ENCODE measurements at regions not wholly inside any gene's neighbourhood (a gene's known extent, or its start where the extent isn't known, plus 50 kb on each side); places are given as distances from the start of the nearest gene placed in this dataset.
A peak's percentile ranks its signal among the peaks of the same experiment; 100 is the strongest.
"Not testable (repeated sequence)": the region's sequence is repeated elsewhere in the genome, so short reads cannot be mapped to it uniquely, and the experiment has no call there.

DNA sequence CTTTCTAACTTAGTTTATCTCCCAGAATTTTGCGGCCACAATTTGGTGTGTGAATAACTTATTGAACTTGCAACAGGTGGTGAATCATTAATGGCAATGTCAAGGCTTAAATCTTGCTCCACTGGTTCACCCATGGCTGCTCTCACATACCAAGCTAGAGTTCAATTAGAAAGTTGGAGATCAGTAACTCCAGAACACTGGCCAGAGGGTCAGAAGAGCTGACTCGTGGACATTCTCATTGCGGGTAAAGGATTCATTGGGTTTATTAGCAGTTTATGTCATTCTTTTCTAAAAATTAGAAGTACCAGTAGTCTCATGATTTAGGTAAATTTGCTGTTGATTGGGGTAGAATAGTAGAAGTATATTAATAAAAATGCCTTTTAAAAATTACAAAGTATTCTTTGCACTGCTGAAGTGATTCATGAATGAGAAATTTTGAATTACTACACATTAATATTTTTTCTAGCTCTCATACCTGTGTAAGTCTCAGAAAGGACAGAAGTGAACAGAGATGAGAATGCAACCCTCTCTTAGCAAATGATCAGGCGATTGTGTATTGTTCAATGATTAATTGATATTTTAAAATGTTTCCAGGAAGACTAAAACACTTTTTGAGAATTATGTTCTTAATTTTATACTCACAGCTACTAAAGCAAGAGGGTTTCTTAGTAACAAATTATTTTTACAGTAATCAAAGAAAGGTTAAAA lies 142.0 kb downstream of the SYT15 start:
- H3K36me3 ChIP-seq; H3K4me2 ChIP-seq; H3K9me3 ChIP-seq (replicated peaks in 1 of 11); H3K9ac ChIP-seq; H4K20me1 ChIP-seq; H3K27me3 ChIP-seq; H3K27ac ChIP-seq; H3K4me1 ChIP-seq; H3K4me3 ChIP-seq: not testable (repeated sequence)

DNA sequence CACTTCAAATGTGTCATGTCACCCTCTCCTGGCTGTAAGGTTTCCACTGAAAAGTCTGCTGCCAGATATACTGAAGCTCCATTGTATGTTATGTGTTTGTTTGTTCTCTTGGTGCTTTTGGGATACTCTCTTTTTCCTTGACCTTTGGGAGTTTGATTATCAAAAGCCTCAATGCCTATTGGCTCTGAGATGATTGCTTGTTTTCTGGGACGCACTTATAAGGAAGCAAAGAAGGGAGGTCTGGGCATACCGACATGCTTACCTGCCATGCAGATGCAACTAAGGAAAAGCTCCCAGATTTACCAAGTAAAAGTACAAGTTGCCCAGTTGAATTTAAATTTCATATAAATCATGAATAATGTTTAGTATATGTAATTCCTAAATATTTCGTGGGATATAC lies 145.3 kb downstream of the SYT15 start:
- H3K4me2 ChIP-seq; H3K36me3 ChIP-seq; H3K4me1 ChIP-seq; H3K9me3 ChIP-seq (replicated peaks in 1 of 11); H3K27me3 ChIP-seq; H3K27ac ChIP-seq; H3K9ac ChIP-seq; H4K20me1 ChIP-seq; H3K4me3 ChIP-seq: not testable (repeated sequence)

DNA sequence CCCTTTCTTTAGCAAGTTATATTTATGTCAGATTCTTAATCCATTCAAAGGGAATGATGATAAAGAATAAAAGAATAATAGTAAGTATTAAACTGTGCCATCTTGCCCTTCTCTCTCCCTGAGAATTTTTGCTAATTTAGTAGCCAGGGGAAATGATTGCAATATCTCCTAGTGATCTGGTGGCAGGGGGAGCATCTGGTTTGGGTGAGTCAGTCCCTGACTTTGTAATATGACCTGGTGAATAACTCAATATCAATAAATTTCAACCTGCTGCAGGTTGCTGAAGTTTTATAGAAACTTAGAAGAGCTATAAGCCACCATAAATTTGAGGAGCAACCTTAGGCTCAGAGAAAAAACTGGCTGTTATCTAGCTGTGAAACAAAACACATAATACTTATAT lies 149.4 kb downstream of the SYT15 start:
- H3K9ac ChIP-seq; H3K4me2 ChIP-seq; H3K27me3 ChIP-seq; H4K20me1 ChIP-seq; H3K4me3 ChIP-seq; H3K9me3 ChIP-seq (replicated peaks in 1 of 11); H3K27ac ChIP-seq; H3K36me3 ChIP-seq; H3K4me1 ChIP-seq: not testable (repeated sequence)

- H3K36me3 ChIP-seq; H3K4me2 ChIP-seq; H3K27me3 ChIP-seq; H3K4me1 ChIP-seq; H3K27ac ChIP-seq; H3K4me3 ChIP-seq; H3K9me3 ChIP-seq (replicated peaks in 1 of 11); H4K20me1 ChIP-seq; H3K9ac ChIP-seq: not testable (repeated sequence)
Measured at GRCh38 chr10:46730729-46731128, 151.8 kb downstream of the SYT15 start.

- not testable (repeated sequence) for H3K4me3 ChIP-seq; H3K4me2 ChIP-seq; H4K20me1 ChIP-seq; H3K9ac ChIP-seq; H3K9me3 ChIP-seq (replicated peaks in 1 of 11); H3K27ac ChIP-seq; H3K4me1 ChIP-seq; H3K36me3 ChIP-seq; H3K27me3 ChIP-seq
Measured at GRCh38 chr10:46733635-46734261, 154.8 kb downstream of the SYT15 start.

DNA sequence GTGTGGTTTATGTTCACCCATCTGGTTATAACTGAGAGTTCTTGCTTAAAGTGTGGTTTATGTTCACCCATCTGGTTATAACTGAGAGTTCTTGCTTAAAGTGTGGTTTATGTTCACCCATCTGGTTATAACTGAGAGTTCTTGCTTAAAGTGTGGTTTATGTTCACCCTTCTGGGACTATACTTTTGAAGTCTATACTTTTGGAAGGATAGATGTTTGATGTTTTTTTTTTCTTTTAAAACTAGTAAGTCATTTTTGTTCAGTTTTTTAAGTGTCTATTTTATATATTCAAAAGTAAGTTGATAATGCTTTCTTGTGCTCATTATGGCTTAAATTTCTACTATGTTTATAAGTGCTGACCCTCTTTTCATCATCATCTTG lies 155.3 kb downstream of the SYT15 start:
- H4K20me1 ChIP-seq; H3K4me1 ChIP-seq; H3K36me3 ChIP-seq; H3K4me2 ChIP-seq; H3K9me3 ChIP-seq (replicated peaks in 1 of 11); H3K27ac ChIP-seq; H3K4me3 ChIP-seq; H3K27me3 ChIP-seq; H3K9ac ChIP-seq: not testable (repeated sequence)

GRCh38 chr10:46739919-46740318 lies 161.0 kb downstream of the SYT15 start:
- H3K27ac ChIP-seq; H4K20me1 ChIP-seq; H3K27me3 ChIP-seq; H3K9ac ChIP-seq; H3K36me3 ChIP-seq; H3K4me1 ChIP-seq; H3K9me3 ChIP-seq (replicated peaks in 1 of 11); H3K4me2 ChIP-seq; H3K4me3 ChIP-seq: not testable (repeated sequence)

DNA sequence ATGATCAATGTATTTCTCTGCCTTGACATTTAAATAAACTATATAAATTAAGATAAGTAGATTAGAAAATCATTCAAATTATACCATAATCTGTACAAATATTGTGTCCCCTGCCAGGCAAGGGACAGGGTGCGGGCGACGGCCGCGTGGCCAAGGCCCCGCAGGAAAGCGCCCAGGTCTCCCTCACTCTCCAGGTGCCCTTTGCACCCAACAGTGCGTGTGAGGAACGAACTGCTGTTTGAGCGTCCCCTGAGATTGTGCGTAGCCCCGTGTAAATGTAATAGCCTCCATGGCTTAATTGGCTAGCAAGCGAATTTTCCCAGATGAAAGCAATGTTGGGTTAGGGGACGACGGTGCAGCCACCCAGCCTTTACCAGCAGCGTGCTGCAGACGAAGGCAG lies 161.4 kb downstream of the SYT15 start:
- not testable (repeated sequence) for H3K27ac ChIP-seq; H3K9me3 ChIP-seq (replicated peaks in 1 of 11); H3K27me3 ChIP-seq; H3K4me1 ChIP-seq; H3K4me2 ChIP-seq; H3K4me3 ChIP-seq; H3K36me3 ChIP-seq; H4K20me1 ChIP-seq; H3K9ac ChIP-seq

DNA sequence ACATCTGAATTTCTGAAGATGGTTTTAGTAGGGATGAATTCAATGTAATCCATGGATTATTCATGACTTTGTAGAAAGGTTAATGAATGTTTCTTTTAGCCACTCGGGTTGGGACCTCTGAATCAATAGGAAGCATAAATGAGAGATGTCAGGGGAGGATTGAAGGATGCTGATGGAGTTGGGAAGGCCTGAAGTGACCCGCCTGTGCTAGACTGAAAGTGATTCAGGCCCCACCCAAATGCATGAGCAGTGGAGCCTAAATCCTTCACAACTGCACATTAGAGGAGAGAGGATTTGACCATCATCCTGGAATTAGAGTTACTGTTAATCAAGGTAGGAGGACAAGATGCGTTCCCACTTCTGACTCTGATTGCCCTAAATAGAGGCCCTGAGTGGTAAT lies 162.2 kb upstream of the PTPN20 start:
- H3K4me2 ChIP-seq: peak overlapping the region in 3 of 11 experiments; percentile 28 to 44 (median 33); a peak in 2 of 22 replicates
- not testable (repeated sequence) for H3K9ac ChIP-seq; H3K27ac ChIP-seq; H4K20me1 ChIP-seq; H3K9me3 ChIP-seq (replicated peaks in 1 of 11); H3K27me3 ChIP-seq; H3K4me1 ChIP-seq; H3K4me3 ChIP-seq; H3K36me3 ChIP-seq

GRCh38 chr10:46749470-46749869 lies 161.8 kb upstream of the PTPN20 start:
- not testable (repeated sequence) for H3K36me3 ChIP-seq; H4K20me1 ChIP-seq; H3K9me3 ChIP-seq (replicated peaks in 1 of 11); H3K4me1 ChIP-seq; H3K9ac ChIP-seq; H3K4me3 ChIP-seq; H3K27me3 ChIP-seq
- peak overlapping the region; percentile 43 to 77 (median 63); a peak in 20 of 22 replicates for H3K4me2 ChIP-seq
- peak overlapping the region in 6 of 11 experiments; percentile 33 to 54 (median 47); a peak in 8 of 22 replicates for H3K27ac ChIP-seq

DNA sequence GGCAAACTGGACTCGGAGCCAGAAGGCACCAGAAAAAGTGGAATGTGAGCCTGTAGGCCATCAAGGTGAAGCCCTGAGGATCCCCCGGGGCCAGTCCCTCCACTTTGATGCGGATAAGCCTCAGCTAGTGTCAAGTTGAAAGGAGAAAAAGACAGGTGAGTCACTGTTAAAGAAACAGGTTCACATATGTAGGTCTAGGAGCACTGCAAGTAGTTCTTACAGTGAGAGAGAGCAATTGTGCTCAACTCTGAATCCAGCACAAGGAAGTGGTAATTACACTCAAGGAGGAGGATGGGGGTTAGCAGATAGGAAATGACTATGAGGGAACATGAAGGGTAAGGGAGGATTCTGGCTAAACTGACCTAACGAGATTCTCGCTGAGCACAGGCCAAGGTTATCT lies 157.5 kb upstream of the PTPN20 start:
- H3K36me3 ChIP-seq; H4K20me1 ChIP-seq; H3K27ac ChIP-seq; H3K27me3 ChIP-seq; H3K4me3 ChIP-seq; H3K4me2 ChIP-seq; H3K9ac ChIP-seq; H3K9me3 ChIP-seq (replicated peaks in 1 of 11); H3K4me1 ChIP-seq: not testable (repeated sequence)

DNA sequence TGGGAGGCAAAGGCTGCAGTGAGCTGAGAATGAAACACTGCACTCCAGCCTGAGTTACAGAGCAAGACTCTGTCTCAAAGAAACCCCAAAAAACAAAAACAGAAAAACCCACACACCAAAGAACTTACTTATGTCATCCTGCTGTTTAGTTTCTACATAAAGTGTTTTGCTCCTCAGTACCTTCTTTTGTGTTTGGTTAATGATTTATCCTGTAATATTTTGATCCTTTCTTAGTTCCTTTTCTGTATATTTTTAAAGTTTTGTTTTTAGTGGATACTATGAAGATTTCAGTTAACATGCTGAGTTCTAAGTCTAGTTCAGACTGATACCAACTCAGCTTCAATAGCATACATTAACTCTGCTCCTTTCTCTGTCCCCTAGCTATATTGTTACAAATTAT lies 149.8 kb upstream of the PTPN20 start:
- not testable (repeated sequence) for H3K36me3 ChIP-seq; H3K27ac ChIP-seq; H3K4me2 ChIP-seq; H3K9ac ChIP-seq; H3K4me3 ChIP-seq; H3K4me1 ChIP-seq; H3K9me3 ChIP-seq (replicated peaks in 1 of 11); H4K20me1 ChIP-seq; H3K27me3 ChIP-seq

GRCh38 chr10:46768515-46769291 lies 142.5 kb upstream of the PTPN20 start:
- H3K9me3 ChIP-seq (replicated peaks in 1 of 11); H3K9ac ChIP-seq; H3K4me1 ChIP-seq; H3K36me3 ChIP-seq; H3K4me3 ChIP-seq; H3K27me3 ChIP-seq; H4K20me1 ChIP-seq; H3K4me2 ChIP-seq; H3K27ac ChIP-seq: not testable (repeated sequence)

DNA sequence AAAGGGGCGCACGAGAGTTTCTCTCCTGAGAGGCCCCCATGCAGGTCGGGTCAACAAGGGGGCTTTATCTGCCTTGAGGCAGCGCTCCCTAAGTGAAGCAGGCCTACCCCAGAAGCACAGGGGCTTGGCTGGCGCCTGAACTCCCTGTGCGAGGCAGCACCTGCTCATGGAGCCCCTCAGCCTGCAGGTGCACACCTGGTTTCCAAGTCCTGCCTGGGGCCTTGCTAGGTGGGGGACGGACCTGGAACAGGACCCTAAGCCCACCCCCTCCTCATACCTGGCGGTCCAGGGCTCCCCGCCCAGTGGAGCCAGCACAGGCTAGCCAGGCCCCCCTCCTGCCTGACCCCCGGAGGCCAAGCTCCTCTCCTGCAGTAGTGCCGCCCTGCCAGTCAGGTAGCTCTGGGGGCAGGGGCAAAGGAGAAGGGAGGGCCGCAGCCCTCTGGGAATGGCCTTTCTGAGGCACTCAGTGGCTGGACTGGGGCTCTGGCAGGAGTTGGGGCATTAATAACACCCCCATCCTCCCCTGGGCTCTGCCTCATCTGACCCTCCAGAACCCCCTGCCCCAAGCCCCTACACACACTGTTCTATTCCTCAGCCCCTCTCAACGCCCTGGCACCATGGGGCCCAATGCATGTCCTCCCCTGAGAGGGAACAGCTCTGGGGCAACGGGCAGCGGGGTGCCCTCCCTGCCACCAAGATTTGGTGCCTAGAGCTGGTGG lies 137.9 kb upstream of the PTPN20 start:
- H3K9ac ChIP-seq; H4K20me1 ChIP-seq; H3K9me3 ChIP-seq (replicated peaks in 1 of 11); H3K4me1 ChIP-seq; H3K27me3 ChIP-seq; H3K27ac ChIP-seq; H3K4me3 ChIP-seq; H3K4me2 ChIP-seq; H3K36me3 ChIP-seq: not testable (repeated sequence)

All from BLaER1 treated with 17β-estradiol and CSF1 and Interleukin-3, amounts not matched to agents 10 nM and 100 nM (cell line).